ENCODE measurements at regions not wholly inside any gene's neighbourhood (a gene's known extent, or its start where the extent isn't known, plus 50 kb on each side); places are given as distances from the start of the nearest gene placed in this dataset.
A peak's percentile ranks its signal among the peaks of the same experiment; 100 is the strongest.

DNA sequence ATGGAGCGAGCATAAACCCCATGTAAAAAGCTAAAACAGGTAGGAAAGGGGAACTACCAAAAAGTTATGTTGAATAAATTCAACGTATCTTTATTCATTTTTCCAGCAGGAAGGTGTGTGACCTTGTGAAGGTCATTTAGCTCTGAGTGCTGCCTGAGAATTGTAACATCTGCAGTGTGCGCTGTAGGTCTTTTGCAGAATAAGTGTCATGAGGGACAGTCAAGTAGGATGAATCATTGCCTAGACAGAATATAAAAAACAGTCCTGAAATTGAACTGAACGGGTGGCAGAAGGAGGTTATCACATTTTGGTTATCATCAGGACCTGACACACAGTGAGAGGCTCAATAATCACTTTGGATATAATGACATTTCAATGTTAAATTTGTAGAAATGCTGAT is 334.8 kb upstream of the NOVA1 start:
- DNase-seq, result no peak

DNA sequence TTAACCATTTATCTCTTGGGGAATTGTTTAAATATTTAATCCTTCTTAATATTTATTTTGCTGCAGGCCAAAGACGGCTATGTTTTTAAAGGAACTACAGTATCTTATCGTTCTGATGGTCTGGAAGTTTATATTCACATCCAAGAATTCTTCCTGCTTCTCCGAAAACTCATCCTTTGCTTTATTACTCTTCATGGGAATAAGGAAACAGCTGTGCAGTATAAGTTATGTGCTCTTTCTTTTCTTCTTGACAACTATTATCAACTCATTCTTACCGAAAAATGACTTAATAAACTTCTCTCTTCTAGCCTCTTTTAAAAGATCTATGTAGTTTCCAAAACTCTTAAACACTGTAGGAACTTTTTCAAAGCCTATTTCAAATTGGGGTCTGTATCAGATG is 335.6 kb upstream of the NOVA1 start:
- no peak for DNase-seq

DNA sequence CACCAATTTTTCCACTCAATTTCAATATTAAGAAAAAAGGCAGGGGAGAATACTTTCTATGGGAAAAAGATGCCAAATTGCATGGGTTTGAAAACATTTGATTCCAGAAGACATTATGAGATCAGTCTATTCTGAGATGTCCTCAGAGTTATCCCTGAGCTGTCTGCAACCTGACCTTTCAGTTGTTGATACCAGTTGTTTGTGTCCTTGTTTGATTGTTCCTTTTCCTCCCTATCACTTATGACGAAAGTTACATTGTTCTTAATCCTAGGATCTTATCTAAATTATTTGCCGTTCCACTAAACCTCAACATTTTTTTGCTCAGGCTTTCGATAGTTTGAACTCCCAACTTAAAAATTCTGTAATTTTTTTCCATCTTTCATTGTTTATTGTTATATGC is 336.3 kb upstream of the NOVA1 start:
- no peak for DNase-seq

DNA sequence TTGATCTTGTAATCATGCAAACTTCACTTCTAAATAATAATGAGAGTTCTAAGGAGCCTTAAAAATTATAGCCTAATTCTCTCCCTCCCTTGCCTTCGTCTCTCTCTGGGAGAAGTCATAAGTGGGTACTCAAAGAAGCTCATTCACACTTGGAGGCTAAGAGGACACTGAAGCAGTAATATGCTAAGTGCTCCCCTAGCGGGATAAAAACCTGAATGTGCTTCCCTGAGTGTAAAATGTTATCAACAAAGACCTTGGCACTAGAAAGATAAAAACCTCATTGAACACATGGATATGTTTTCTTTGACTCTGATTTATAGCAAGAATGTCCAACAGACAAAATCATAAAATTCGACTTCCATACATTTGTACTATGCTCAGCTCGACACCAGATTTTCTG is 337.9 kb upstream of the NOVA1 start:
- no peak for DNase-seq

DNA sequence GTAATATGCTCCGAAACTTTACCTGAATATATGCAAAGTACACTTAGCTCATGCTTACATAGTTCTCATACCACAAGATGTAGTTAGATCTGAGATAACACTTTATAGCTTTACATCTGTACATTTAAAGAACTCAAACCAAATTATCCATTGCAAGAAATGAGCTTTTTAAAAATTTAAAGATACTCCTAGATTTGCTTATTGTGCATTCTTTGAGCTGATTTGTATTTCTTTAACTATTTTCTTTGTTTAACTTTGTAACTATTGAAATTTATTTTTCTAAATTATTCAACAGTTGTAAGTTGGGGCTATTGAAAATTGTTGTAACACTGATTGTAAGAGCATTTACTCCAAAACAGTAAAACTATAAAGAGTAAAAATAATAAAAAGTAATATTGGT is 340.2 kb upstream of the NOVA1 start:
- DNase-seq, result no peak

DNA sequence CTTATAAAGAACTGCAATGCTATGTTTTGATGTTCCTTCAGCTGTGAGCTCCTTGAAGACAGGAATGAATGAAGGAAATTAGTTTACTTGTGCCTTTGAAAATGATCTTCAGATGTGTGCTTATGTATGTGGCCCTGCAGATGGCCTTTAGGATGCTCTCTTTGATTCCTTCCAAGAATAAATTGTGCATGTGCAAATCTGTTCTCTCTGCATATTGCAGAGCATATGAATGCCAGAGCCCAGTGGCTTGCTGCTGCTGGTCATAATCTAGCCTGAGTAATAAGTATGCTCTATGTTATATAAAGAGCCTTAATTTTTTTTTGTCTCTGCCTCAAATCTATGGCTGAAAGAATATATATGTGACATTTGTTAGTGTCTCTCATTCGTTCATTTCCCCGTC is 341.9 kb upstream of the NOVA1 start:
- no peak for DNase-seq

DNA sequence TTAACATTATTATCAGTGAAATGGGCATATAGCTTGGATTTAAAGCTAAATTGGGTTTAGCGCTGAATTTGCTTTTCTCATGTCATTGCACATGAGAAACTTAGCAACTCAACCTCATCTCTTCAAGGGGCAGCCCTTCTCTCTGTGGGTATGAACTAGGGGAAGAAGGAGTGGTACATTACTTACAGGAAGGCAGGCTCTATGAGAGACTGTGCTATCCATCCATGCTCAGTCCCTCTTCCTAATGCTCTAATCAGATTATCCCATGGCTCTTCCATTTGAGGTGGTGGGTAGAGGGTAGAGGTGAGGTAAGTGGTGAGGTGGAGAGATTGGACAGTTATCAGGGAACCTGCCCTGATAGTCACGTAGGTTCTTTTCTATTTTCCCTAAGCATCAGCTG is 343.7 kb upstream of the NOVA1 start:
- no peak for DNase-seq

DNA sequence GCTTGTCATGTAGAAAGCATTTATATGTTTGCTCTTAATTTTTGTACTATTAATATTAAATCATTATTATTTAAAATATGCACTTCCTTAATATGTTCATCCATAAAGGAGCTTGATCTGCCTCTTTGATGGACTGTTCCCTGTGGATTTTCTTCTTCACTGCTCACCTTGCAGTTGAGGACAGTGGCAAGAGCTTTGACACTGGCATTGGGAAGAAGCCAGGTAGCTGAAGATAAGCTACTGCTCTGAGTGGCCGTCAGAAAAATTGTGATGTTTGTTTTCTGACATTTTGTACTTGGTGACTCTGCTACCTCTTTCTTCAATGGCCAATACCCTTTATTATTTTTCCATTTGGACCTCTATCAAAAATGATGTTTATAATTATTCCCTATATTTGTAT is 349.4 kb upstream of the NOVA1 start:
- DNase-seq, result no peak

DNA sequence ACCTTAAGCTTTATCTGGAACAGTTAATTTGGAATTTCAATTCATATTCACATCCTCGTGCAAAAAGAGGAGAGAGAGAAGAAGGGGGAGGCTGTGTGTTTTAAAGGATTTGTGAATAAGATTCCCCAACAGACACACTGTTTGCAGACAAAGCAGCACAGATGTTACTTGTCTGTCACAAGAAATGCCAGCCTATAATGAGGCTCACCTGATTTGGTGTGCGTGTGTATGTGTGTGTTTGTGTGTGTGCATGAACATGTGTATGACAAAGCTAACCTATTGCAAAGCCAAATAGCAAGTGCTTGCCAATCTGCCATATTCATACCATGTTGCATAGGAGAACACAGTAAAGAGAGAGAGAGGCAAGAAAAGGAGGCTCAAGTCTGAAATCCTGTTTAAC is 361.6 kb upstream of the NOVA1 start:
- no peak for DNase-seq

DNA sequence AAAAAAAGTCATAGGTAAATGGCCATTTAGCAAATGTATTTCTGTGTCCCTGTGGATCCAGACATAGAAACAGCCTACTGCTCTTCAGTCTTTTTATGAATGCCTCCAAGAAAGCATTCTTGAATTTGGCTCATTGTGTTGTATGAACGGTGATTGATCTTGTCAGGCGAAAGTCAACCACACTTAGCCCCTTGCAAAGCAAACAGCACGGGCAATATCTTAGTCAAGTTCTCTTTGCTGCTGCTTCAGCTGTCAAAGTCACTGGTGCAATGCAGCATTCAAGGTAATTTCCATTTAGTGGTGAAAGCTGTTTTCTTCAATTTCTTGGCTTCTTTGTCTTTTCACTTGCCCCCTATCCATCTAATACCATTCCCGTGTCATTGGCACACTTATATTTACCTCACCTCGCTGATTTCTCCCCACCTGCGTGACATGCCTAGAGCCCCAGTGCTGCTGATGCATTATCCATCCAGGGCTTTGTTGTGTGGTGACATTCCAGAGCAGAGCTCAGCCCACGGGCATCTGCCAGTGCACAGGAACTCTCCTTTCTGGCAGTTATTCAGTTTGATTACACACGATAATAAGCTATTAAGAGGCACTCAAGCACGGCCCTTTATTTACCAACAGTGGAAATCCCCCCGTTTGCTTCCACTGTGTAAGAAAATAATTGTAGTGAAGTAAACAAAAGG is 362.3 kb upstream of the NOVA1 start:
- no peak for DNase-seq

DNA sequence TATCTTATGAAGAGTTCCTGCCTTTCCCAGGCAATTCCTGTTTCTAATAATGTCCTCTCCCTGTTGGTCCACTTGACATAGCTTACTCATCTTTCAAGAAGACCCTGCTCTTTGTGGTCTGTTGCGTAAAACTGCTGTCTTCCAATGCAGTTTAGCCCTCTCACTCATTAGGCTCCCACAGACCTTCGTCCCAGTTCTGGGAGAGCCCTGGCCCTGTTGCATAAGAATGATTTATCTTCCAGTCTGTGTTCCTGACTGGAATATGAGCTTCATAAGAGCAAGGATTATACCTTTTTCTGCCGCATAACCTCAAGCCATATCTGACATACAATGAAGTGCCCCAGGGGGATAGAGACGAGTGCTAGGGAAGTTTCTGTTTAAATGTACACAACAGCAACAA is 365.9 kb upstream of the NOVA1 start:
- DNase-seq, result no peak

DNA sequence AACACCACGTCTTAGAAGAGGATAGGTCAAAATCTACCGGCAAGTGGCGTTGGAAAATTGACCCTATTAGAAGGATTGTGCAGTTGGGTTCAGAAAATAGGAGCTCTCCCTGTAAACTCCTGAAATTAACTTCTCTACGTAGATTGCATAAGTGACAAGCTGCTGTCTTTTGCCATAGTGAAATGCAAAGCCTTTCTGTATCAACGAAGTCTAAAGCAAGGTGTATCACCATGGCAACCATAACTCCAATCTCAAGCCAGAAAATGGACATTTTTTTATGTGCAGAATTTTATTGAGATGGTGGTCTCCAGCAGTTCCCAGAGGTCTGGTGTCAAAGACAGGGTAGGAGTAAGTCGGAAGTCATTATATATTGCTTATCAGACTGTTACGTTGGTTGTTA is 367.7 kb upstream of the NOVA1 start:
- no peak for DNase-seq

DNA sequence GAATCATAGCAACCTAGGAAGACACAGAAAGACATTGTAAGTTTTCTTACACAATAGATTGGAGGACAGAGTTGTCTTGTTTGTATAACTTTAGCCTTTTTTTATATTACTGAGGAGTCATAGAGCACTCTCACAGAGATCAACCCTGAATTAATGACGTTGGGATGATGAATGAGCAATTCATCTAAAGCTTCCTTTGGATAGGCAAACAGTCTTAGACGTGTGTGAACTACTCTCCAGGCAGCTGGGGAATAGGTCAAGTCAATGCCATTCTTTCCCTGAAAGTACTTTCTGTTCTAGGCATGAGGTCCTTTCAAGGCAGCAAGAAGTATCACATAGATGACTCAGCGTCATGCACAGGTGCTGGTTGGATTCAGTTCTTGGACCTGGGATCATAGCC is 369.1 kb upstream of the NOVA1 start:
- no peak for DNase-seq

DNA sequence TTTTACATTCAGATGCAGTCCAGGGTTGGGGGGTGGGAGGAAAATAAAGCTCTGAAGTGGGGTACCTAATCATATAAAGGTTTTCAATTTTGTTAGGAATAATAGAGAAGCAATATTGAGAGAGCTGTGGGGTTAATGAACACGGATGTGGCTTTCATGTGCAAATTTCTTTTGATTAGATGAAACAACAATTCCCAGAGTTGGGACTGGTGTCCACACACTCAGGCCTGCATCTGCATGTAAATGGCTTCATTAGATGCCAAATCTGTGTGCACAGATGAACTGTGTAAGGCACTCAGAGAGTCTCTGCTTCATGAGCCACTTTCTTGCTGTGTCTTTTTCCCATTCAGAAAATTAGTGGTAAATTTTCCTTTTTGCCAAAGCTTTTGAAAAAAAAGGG is 377.1 kb upstream of the NOVA1 start:
- DNase-seq, result no peak

DNA sequence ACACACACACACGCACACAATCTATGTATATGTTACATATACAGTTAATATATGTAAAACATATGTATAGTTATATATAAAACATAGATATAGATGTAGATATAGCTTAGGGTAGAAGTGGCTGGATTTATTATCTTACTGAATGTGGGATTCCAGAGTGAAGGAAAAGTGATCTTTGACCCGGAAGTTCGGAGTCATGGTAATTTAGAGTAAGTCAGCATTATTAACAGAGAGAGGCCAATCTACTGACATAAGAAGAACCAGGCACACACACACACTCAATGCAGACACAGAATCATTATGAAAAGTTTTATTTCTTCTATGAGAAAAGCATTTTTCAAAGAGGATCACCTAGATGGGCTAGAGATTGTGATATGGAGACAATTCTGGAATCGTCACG is 384.2 kb upstream of the NOVA1 start:
- DNase-seq, result no peak

DNA sequence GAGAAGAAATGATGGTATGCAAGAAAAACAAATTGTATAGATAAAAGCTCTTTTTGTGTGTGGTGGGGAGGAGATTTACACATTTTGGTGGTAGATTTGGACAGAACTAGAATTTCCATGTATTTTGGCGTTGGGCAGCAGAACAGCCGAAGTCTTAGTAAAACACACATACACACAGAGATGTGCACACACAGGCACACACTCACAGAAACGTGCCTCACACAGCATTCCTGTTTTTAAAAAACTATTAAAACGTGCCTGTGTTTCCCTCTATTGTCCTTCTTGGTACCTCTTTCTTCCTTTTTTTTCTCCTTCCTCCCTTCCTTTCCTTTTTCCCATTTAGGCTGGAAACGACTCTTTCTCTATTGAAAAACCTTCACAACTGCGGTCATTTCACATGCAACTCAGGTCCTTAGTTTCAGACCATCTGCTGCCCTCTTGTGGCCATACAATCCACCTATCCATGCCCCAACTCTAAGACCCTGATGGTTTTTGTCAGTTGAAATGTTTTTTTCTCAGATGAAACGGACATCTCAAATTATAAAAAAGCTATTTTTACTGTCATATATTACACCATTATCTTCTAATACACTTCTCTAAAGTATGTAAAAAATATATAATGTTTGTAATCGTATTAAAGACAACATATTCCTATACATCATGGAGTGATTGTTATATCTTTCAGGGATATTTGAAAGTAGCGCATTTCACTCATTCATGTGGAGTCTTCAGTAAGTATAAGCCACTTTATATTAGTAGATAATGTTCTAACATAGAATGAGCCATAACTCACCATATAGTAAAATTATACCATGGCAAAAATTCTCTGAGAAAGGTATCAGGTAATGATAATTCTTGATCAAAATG is 386.7 kb upstream of the NOVA1 start:
- peak; percentile 11 to 16 for DNase-seq

DNA sequence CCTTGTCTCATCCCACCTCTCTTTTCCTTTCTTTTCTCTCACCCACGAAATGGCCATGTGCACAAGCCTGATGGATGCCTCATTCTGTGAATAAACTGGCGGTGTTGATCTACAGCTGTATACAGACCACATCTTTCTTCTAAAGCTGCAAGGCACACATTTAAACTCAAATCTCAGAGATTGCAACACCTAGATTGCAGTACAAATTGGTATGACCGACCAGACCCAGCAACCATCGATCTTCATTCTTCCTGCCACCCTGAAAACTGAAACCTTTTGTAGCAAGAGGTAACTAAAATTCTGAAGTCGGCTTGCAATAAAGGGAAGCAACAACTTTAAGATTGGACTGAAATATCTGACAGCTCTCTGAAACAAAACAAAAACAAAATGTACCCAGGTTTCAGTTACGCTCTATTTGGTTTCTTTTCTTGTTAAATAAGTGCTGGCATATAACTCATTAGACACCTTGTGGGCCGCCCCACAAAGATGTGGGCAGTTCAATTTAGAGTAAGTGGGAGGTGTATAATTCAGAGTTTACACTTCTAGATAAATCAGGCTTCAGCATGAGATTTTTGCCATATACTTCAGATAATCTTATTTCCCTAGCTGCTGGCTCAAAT is 390.0 kb upstream of the NOVA1 start:
- no peak for DNase-seq

DNA sequence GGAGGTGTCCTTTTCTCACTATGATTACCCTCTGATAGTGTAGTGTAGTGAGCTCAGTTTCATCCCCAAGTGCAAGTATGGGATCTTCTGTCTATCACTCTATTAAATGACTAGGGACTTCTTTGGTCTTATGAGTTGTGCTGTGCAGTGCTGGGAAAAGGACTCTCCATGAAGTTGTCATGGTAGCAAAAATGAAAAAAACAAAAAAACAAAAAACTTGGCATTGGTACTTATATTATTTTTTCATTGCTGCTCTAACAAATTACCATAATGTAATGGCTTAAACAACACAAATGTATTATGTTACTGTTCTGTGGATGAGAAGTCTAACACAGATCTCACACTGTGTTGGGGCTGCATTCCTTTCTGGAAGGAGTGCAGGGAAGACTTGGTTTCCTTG is 393.1 kb upstream of the NOVA1 start:
- DNase-seq, result no peak

DNA sequence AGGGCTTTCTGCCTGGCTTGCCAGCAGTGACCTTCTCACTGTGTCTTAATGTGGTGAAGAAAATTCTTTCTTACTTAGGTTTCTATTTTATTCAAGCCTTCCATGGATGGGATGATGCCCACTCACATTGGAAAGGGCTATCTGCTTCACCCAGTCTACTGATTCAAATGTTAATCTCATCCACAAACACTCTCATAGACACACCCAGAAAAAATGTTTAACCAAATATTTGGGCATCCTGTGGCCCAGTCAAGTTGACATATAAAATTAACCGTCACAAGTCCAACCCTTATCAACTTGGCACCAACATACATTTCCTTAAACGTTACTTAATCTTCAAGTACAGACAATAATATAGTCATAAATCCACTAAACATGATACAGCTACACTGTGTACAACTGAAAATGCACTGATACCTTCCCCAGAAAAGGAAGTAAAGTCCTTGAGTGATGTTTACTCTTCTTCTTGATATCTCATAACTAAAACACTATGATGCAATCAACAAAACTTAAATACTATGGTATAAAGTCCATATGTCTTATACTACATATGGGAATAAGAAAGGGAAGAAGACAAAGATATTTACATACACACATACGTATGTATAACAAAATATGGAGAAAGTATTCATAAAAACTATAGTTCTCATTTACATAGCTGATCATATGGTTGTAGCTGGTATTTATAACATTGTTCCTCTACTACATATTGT is 394.7 kb upstream of the NOVA1 start:
- no peak for DNase-seq

DNA sequence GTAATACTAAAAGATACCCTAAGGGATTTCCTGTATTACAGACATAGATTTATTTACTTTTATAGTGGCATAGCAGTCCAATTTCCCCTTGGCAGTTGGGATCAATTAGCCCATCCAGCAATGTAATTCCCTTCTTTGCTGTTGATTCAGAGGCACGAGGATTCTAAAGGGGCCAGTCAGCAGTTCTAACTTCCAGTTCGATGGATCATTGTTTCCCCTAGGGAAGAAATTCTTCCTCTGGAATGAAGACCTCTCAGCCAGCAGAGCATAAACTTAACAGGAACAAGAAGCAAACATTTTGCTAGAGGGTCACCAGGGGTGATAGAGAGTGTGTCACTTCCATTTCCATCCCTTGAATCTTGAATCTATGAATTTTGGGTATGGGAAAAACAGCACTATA is 395.7 kb upstream of the NOVA1 start:
- DNase-seq, result no peak

DNA sequence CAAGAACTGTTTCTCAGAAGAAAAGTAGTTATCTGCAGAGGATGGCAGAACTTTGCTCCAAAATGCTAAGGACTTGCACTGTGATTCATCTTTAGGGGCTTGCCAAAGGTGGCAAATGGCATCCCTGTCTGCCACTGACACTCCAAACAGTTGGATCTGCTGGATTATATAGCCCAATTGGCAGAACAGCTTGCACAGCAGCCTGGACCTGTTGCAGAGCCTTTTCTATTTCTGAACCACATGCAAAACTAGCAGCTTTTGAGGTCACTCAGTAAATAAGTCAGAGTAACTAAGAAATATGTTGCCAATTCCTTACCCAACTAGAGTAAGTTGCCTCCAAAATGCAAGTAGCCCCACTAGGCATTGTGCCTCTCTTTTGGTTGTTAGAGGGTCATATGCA is 397.5 kb upstream of the NOVA1 start:
- DNase-seq, result no peak

DNA sequence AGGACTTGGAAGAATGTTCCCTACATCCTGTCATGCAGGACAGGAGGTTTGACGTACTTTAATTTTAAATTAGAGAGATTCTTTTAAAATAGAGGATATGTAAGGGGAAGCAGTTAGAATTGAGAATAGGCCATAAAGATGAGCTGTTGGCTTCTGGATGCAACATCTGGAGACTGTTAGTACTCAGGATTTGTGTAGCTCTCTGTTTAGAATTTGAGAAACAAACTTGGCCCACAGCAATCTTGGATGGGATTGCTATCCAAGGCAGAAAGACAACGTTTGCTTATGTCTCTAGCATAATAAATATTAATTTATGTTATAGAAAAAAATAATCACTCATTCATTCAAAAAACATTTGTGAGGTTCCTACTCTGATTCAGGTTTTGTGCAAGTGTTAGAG is 398.4 kb upstream of the NOVA1 start:
- no peak for DNase-seq

DNA sequence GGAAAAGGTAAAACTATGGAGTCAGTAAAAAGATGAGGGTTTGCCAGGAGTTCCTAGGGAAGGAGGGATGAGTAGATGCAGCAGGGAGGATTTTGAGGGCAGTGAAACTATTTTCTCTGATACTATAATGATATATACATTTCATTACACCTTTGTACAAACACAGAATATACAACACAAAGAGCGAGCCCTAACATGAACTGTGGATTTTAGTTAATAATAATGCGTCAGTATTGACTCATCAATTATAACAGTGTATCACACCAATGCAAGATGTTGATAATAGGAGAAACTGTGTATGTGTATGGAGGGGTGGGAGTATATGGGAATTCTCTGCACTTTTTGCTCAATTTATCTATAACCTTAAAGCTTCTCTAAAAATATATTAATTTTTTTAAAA is 404.3 kb upstream of the NOVA1 start:
- no peak for DNase-seq

DNA sequence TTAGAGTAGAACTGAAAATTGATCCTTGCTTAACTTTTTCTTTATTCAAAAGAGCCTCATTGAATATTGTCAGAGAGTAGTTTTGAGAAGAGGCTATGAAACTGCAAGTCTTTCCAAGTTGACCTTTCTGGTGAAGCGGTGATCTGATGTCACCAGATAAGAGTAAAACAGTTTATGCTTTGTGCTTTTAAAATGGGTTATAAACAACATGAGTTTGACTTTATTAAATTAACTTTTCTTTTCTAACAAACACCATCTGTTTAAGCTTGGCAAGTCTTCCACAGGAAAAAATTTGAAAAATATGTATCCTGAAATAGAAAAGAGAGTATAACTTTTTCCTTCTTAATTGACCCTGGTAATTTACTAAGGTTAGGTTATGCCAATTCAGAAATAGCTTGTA is 408.7 kb upstream of the NOVA1 start:
- DNase-seq, result no peak
